SK-N-MC (cell line): ENCODE measurements at regions not wholly inside any gene's neighbourhood (a gene's known extent, or its start where the extent isn't known, plus 50 kb on each side); places are given as distances from the start of the nearest gene placed in this dataset.

Source experiments
- EZH2 ChIP-seq: fragments of 200-600 bp; sonication (generic); IDR thresholded peaks from one replicate; pipeline ENCODE4 v1.6.1; 2017; ENCODE audit warnings: antibody characterized with exemption
- POLR2AphosphoS5 ChIP-seq: IDR thresholded peaks from 2 replicates; pipeline ENCODE4 v1.6.1; 2012; ENCODE audit warnings: mild to moderate bottlenecking, low read depth, low read length, borderline replicate concordance

DNA sequence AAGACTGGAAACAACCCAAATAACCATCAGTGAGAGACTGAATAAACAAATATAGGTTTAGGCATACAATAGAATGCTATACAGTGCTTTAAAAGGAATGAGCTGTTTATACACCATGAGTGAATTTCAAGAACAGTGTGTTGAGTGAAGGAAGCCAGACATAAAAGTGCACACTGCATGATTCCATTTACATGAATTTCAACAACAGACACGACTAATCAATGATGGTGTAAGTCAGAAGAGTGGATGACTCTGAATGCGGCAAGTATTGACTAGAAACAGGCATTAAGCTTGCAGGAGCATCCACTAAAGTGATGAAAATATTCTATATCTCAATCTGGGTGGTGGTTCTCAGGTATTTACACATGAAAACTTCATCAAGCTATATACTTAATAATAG, 142.7 kb upstream of the SLC39A10 start:
- no peak for TF ChIP-seq POLR2AphosphoS5
- no peak for TF ChIP-seq EZH2
